GM23338 (cell line): ENCODE measurements at regions not wholly inside any gene's neighbourhood (a gene's known extent, or its start where the extent isn't known, plus 50 kb on each side); places are given as distances from the start of the nearest gene placed in this dataset.

Experiments
- ATAC-seq: fragments of 200-7000 bp; cut with Tn5 transposase; 3 replicates; pipeline ENCODE4 v1.9.1; 2020
- DNase-seq: peaks from one replicate; pipeline ENCODE4 v3.0.0-alpha.2; 2015; ENCODE audit warnings: low spot score
- H2AFZ ChIP-seq: fragments of 200-600 bp; sonication (generic); 2 replicates; pipeline ENCODE4 v1.8.0; 2016; ENCODE audit warnings: antibody characterized with exemption, mild to moderate bottlenecking, moderate library complexity
- H3F3A ChIP-seq: fragments of 200-600 bp; sonication (generic); replicated peaks from 2 replicates; pipeline ENCODE4 v1.8.0; 2017; ENCODE audit warnings: antibody characterized with exemption, mixed run types, low read depth
- H3K27ac ChIP-seq: fragments of 200-600 bp; sonication (generic); 2 replicates; pipeline ENCODE4 v1.6.1; 2016; ENCODE audit warnings: low read depth
- H3K27me3 ChIP-seq: fragments of 200-600 bp; sonication (generic); 2 replicates; pipeline ENCODE4 v1.8.0; 2016; ENCODE audit warnings: mild to moderate bottlenecking, mixed run types, moderate library complexity; ENCODE audit not compliant: insufficient read depth
- H3K36me3 ChIP-seq: fragments of 200-600 bp; sonication (generic); 2 replicates; pipeline ENCODE4 v1.8.0; 2016; ENCODE audit warnings: mild to moderate bottlenecking; ENCODE audit not compliant: insufficient read depth
- H3K4me1 ChIP-seq: fragments of 200-600 bp; sonication (generic); 2 replicates; pipeline ENCODE4 v1.8.0; 2016; ENCODE audit warnings: mild to moderate bottlenecking, moderate library complexity; ENCODE audit not compliant: insufficient read depth
- H3K4me2 ChIP-seq: fragments of 200-600 bp; sonication (generic); 2 replicates; pipeline ENCODE4 v1.7.1; 2017; ENCODE audit warnings: mixed run types
- H3K4me3 ChIP-seq: fragments of 200-600 bp; sonication (generic); 2 replicates; pipeline ENCODE4 v1.6.1; 2016; ENCODE audit warnings: mixed run types
- H3K79me2 ChIP-seq: fragments of 200-600 bp; sonication (generic); replicated peaks from 2 replicates; pipeline ENCODE4 v1.8.0; 2017; ENCODE audit warnings: mild to moderate bottlenecking; ENCODE audit not compliant: insufficient read depth
- H3K9me2 ChIP-seq: fragments of 200-600 bp; sonication (generic); 2 replicates; pipeline ENCODE4 v1.8.0; 2017; ENCODE audit not compliant: insufficient read depth
- H4K20me1 ChIP-seq: fragments of 200-600 bp; sonication (generic); replicated peaks from 2 replicates; pipeline ENCODE4 v1.8.0; 2017; ENCODE audit warnings: mild to moderate bottlenecking; ENCODE audit not compliant: insufficient read depth
- H3K27ac Mint-ChIP-seq: 2 replicates; pipeline ENCODE4 v1.8.0; 2020; ENCODE audit warnings: inconsistent platforms, mild to moderate bottlenecking, moderate library complexity, mixed read lengths
- H3K27me3 Mint-ChIP-seq: 3 replicates; pipeline ENCODE4 v1.8.0; 2022; ENCODE audit warnings: low read depth, mild to moderate bottlenecking, moderate library complexity, mixed read lengths, inconsistent platforms; ENCODE audit not compliant: insufficient read depth, poor library complexity
- H3K36me3 Mint-ChIP-seq: 3 replicates; pipeline ENCODE4 v1.8.0; 2021; ENCODE audit warnings: low read depth, mild to moderate bottlenecking, inconsistent platforms, moderate library complexity, mixed read lengths
- H3K4me1 Mint-ChIP-seq: 3 replicates; pipeline ENCODE4 v1.8.0; 2020; ENCODE audit warnings: mild to moderate bottlenecking, inconsistent platforms, mixed read lengths
- H3K4me3 Mint-ChIP-seq: 3 replicates; pipeline ENCODE4 v1.8.0; 2021; ENCODE audit warnings: moderate library complexity, mild to moderate bottlenecking, inconsistent platforms, mixed read lengths
- H3K9me3 Mint-ChIP-seq: 3 replicates; pipeline ENCODE4 v1.8.0; 2020; ENCODE audit warnings: moderate library complexity, mild to moderate bottlenecking, inconsistent platforms, mixed read lengths
- CREB1 ChIP-seq: fragments of 250-450 bp; sonication (Bioruptor Pico); IDR thresholded peaks from 2 replicates; pipeline ENCODE4 v1.5.0; 2020; ENCODE audit warnings: low read depth, mild to moderate bottlenecking, moderate library complexity
- CTCF ChIP-seq, 2 experiments: fragments of 200-600 bp in 1 of 2; sonication (generic) in 1 of 2; conservative IDR thresholded peaks; 2 replicates each; pipeline versions ENCODE4 v1.5.1 to v1.6.1; 2016 to 2017; ENCODE audit warnings: antibody characterized with exemption in 2 of 2, low read depth in 2 of 2, mild to moderate bottlenecking in 2 of 2, moderate library complexity in 1 of 2
- ETS1 ChIP-seq: IDR thresholded peaks from 2 replicates; pipeline ENCODE4 v1.6.1; 2016; ENCODE audit warnings: antibody characterized with exemption
- JUNB ChIP-seq: IDR thresholded peaks from one replicate; pipeline ENCODE4 v1.6.1; 2016; ENCODE audit warnings: antibody characterized with exemption; ENCODE audit not compliant: unreplicated experiment
- STAT1 ChIP-seq: IDR thresholded peaks from one replicate; pipeline ENCODE4 v1.6.1; 2016; ENCODE audit warnings: antibody characterized with exemption; ENCODE audit not compliant: unreplicated experiment
- ZNF331 ChIP-seq: fragments of 250-450 bp; sonication (Bioruptor Pico); IDR thresholded peaks from 2 replicates; pipeline ENCODE4 v1.5.0; 2020; ENCODE audit warnings: low read depth, mild to moderate bottlenecking, moderate library complexity
- ZNF462 ChIP-seq: fragments of 250-450 bp; sonication (Bioruptor Pico); IDR thresholded peaks from 2 replicates; pipeline ENCODE4 v1.5.0; 2020; ENCODE audit warnings: mild to moderate bottlenecking, moderate library complexity

GRCh38 chr2:45258311-45258710 is 249.1 kb upstream of the SIX2 start:
- Histone ChIP-seq H3K36me3 (no peaks in the 10 kb centered on the region), H3K9me2 (no peaks in the 10 kb centered on the region), H3F3A (no peaks in the 10 kb centered on the region; the same call in 1 of the 2 replicates), H3K79me2 (no peaks in the 10 kb centered on the region), H3K4me2 (0 out of 2 replicates have a peak overlapping the region, but pooled peaks have one; percentile 60), H2AFZ (peak overlapping the region; percentile 95), H4K20me1 (no peaks in the 10 kb centered on the region), H3K4me1 (peaks cover 43% of the 10 kb centered on the region), H3K27me3 (no peaks in the 10 kb centered on the region), H3K4me3 (no peak overlapping the region), H3K27ac (no peak overlapping the region)
- Mint-ChIP-seq H3K36me3 (peaks cover 10% of the 10 kb centered on the region), H3K27ac (peak overlapping the region; percentile 44; the same call in 1 of the 2 replicates), H3K27me3 (peaks cover 10% of the 10 kb centered on the region), H3K9me3 (peaks cover 13% of the 10 kb centered on the region), H3K4me3 (no peak overlapping the region), H3K4me1 (peaks cover 53% of the 10 kb centered on the region)
- DNase-seq (no peak), ATAC-seq (peak; percentile 13)
- no peak for TF ChIP-seq CTCF (conservative IDR thresholded peaks at IDR 0.05; ENCODE audit: low read depth in 2 of 2)
- no peak for TF ChIP-seq ZNF331 (CRISPR knock-in tag)
- TF ChIP-seq CREB1: no peak
- no peak for TF ChIP-seq JUNB
- TF ChIP-seq ZNF462 (CRISPR knock-in tag): no peak
- no peak for TF ChIP-seq ETS1
- TF ChIP-seq STAT1: no peak
